ENCODE measurements at regions not wholly inside any gene's neighbourhood (a gene's known extent, or its start where the extent isn't known, plus 50 kb on each side); places are given as distances from the start of the nearest gene placed in this dataset.
"Not testable (repeated sequence)": the region's sequence is repeated elsewhere in the genome, so short reads cannot be mapped to it uniquely, and the experiment has no call there.

DNA sequence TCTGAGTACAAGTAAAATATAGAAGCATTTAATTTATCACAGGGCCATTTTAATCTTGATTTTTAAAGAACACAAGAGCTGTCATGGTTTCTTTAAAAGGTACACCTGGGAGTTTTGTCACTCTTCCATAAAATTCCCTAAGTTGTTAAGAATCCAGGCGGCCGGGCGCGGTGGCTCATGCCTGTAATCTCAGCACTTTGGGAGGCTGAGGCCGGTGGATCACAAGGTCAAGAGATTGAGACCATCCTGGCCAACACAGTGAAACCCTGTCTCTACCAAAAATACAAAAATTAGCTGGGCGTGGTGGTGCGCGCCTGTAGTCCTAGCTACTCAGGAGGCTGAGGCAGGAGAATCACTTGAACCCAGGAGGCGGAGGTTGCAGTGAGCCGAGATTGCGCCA is 278.3 kb downstream of the PCDH17 start:
- DNase-seq (ENCODE audit: low spot score): not testable (repeated sequence)

DNA sequence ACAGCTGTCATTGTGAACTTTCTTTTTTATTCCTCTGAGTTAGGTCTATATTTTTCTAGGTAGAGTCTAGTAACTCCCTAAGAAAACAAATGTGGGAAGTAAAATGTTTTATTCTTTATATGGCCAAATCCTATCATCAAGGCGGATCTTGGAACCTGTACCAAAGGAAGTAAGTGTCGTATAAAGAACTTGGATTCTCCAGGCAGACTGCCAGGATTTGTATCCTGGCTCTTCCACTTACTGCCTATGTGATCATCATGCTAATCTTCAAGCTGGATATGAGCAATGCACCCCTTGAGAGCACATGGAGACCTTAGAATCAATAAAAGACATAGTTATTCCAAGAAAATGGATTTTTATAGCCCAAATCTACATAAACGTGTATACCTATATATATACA is 286.5 kb downstream of the PCDH17 start:
- DNase-seq (ENCODE audit: low spot score): no peak

DNA sequence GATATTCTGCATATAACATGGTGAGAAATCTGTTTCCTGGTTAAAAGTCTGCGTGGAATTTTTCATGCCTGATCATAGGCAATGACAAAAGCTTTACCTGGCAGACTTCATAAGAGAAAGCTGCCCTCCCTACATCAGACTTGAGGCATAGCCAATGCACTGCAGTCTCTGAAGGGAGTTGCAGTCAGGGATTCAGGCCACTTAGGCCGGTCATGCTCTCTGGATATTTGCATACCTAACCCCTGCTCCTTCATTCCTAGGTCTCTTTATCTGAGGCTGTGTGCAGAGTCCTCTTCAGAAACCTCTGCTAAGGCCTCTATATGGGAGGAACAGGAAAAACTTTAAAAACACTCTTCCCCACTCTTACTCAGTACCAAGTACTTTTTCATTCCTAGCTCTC is 287.4 kb downstream of the PCDH17 start:
- DNase-seq (ENCODE audit: low spot score): no peak

DNA sequence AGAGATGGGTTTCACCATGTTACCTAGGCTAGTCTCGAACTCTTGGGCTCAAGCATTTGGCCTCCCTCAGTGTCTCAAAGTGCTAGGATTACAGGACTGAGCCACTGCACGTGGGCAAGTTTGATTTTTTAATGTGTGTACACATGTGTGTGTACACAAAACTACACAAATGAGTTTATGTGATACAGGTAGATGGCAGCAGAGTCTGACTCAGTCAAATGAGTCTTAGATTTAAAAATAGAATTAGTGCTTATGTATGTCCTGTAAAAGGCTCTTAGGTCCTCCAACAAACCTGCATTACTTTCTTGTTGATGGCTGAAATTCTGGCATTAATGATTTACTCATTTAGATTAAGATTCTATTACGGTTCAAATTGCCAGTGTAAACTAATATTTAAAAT is 293.7 kb downstream of the PCDH17 start:
- DNase-seq (ENCODE audit: low spot score): no peak

DNA sequence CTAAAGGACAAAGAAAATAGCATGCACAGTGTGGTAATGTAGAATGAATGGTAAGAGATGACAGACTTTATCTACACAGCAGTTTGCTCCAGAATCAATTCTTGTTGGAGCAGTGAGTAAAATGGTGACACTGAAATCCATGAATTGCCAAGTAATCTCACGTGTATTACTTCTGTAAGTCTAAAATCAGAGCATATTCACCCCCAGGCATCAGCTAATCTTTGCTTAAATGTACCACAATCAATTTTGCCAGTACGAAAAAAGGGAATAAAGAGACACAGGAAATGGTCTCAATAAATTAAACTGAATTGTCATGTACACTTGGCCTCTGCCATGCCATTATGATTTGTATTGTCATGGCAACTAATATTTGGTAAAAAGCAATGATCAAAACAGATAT is 294.2 kb downstream of the PCDH17 start:
- DNase-seq (ENCODE audit: low spot score): no peak

DNA sequence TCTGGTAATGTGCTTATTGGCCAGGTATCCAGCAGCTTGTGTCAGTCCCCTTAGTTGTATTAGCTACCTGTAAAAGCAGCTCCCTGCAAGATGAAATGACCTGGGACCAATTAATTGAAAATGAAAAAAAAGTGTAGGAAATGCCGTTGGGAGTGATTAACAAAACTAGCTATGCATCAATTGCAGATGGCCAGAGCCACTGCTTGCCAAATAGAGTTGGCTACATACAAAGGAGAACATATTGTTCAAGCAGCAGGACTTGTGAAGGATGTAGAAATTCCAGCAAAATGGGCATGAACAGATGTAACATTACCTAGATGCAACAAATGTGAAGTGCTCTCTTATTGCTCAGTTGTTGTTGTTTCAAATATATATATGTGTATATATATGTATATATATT is 300.5 kb downstream of the PCDH17 start:
- no peak for DNase-seq (ENCODE audit: low spot score)

DNA sequence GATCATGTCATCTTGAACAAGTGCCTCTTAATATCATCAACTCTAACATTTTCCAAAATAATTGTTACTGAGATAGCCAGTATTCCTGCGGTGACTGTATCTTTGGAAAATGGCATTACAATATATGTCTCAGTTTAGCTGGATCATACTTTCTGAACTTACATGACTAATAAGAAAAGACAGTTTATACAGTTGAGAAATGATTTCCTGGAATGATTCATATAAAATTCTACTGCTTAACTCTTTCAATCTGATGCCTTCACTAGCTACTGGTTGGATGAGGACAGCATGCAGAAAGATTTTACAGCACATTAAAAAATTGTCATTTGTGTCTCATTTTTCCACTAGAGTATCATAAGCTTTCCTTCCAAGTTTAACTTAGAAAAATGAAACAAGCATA is 302.1 kb downstream of the PCDH17 start:
- DNase-seq (ENCODE audit: low spot score): no peak

DNA sequence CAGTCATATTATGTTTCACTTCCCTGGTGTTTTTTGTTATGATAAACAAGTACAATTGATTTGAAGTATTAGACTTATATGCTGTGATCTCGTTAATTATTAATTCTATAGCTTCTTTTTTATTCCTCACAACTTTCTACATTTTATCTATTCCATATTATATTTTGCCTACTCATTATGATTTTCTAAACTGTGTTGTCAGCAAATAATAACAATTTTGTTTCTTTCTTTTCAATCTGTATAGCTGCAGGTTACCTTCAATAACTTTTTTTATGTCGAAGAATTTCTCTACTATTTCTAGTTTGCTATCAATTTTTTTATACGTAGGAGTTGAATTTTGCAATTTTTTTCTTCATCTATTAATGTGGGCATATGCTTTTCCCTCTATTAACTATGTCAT is 304.4 kb downstream of the PCDH17 start:
- DNase-seq (ENCODE audit: low spot score): no peak

DNA sequence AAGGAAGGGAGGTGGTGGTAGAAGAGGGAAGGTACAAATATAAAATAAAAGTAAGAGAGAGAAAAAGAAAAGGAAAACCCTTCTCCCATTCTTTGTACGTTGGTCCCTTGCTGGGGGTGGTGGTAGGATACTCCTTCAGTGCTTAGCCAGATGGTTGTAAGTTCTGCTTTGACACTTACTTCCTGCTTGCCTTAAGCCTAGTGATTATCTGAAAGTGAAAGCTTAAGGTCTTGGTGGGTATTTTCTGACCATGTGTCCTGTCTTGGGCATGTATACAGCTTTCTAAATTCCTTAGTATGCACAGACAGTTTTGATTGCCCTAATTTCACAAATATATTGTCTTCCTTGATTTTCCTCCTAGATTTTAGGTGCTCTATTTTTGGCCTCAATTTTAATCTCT is 314.8 kb downstream of the PCDH17 start:
- no peak for DNase-seq (ENCODE audit: low spot score)

DNA sequence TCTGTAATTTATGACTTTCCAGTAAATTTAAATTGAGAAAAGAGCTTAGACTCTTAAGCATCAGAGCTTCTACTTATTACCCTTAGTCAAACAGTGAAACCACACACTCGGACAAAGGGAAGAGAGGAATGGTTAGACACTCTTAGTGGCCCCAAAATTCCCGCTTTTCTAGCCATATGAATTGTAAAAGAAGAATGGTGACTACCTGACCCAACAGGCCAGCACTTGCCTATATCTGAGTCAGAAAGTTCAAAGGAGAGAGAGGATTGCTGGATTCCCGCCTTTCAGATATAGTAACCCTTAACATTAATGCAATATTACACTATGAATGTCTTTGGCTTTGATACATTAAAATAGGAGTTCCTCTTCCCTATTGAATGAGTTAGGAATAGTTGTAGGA is 317.3 kb downstream of the PCDH17 start:
- no peak for DNase-seq (ENCODE audit: low spot score)

DNA sequence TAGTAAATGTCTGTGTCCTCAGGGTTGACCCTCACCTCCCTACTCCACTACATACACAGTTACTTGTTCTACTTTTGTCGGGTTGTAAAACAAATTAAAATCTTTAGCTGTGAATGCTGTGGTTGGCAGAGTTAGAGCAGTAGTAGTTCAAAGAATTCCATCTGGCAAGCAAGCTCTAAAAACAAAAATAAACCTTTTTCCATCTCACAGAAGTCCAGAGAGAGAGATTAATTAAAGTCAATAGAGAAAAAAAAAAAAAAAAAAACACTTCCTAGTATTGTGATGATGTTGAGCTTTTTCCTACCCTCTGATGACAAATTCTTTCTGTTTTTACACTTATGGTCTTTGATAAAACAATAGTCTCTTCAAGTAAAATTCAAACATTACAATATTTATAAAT is 338.4 kb downstream of the PCDH17 start:
- no peak for DNase-seq (ENCODE audit: low spot score)

DNA sequence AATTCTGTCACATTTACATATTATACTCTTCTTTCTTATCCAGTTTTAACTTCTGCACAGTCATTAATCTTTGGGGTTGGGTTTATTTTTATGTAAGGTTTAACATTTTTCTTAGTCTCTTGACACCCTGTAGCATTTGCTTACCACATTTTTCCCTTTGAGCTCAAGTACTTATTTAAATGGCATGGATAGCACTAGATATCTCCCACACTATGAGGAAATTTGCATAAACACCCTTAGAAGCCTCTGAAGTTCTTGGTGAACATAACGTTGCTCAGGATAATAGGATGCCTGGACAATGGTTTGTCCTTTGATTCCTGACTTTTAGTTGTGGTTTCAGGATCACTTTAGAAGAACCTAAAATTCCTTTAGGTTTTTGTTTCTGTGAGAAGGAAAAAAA is 338.9 kb downstream of the PCDH17 start:
- DNase-seq (ENCODE audit: low spot score): no peak

DNA sequence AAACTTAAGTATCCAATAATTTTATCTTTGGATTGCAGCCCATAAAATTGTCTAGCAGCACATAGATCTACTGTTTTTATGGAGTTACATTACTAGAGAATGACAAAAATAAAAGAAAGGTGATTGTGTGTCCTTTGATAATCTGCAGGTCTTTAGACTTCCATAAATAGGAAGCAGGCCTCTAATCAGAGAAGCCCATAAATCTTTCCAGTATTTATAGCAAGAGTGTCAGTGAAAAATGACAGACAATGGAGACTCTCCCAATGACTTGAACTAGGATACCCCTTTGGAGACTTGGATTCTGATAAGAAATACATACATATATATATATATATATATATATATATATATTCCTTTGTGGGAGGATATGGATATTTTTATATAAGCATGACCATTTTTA is 351.2 kb downstream of the PCDH17 start:
- DNase-seq (ENCODE audit: low spot score): no peak

DNA sequence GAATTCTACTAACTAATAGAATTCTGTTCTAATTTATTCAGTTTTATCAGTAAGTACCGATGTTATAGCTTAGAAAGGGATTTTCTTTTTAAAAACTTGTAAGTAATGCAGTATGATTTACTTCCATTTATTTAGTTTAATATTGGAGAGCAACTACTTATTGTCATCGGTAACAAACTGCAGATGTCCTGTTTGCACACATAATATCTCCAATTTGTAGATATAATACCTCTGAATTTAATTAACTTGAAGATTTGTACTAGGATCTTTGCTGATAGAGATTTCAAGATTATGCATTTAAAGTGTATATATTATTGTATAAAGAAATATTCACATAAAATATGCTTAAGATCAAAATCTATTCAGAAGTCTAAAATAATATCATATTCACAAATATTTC is 356.7 kb downstream of the PCDH17 start:
- DNase-seq (ENCODE audit: low spot score): no peak

DNA sequence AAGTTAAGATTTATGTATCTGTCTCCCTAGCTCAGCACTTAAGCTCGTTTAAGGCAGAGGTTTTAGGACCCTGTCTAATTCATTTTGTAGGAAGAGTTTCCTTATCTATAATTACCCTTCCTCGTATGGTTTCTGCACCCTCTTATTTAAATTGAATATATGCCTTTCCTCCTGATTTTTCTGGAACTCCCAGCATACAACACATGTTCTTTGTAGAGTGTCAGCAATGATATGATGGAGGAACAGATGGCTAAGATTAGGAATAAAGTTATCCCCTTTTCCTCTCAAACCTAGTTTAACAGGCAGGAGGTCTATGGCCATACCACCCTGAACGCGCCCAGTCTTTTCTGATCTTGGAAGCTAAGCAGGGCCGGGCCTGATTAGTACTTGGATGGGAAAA is 359.5 kb downstream of the PCDH17 start:
- DNase-seq (ENCODE audit: low spot score): no peak

DNA sequence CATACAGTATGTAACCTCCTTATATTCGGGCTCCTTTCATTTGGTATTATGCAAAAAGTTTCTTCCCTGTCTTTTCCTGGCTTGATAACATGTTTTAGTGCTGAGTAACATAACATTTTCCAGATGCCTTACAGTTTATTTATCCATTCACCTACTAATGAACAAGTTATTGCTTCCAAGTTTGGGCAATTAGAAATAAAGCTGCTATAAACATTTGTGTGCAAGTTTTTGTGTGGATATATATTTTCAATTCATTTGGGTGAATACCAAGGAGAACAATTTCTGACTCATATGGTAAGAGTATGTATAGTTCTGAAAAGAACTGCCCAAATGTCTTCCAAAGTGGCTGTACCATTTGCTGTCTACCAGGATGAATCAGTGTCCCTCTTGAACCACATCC is 360.9 kb downstream of the PCDH17 start:
- DNase-seq (ENCODE audit: low spot score): no peak

DNA sequence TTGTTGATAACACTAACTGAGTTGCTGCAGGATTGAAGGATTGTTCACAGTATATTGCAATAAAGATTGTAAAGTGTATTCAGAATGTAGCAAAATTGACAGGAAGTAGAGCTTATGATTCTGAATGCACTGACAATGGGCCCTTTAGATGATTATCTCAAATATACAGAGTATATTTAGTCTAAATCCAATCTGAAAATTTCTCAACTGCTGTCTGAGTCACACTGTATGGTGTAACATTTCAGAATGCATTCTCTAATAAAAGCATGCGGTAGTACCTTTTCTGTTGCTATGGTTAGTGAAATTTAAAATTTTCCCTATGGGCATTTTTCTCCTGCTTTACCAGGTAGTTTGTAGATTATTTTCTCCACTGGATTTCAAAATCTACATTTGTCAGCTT is 365.2 kb downstream of the PCDH17 start:
- DNase-seq (ENCODE audit: low spot score): no peak

DNA sequence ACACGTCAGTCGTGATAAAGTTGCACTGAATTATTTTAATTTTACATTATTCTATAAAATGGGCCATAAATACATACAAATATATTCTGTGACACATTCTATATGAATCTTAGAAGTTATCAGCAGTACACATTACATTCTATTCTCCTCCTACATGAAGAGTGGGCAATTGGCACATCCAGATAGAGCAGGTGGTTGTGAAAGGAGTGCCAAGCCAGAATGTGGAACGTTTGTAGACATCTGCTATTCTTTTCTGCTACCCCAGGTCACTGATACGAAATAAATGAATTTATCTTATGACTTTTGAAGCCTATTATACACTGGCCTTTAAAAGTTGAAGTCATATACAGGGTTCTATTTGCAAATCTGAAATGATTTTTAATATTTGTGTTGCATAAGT is 373.2 kb downstream of the PCDH17 start:
- no peak for DNase-seq (ENCODE audit: low spot score)

DNA sequence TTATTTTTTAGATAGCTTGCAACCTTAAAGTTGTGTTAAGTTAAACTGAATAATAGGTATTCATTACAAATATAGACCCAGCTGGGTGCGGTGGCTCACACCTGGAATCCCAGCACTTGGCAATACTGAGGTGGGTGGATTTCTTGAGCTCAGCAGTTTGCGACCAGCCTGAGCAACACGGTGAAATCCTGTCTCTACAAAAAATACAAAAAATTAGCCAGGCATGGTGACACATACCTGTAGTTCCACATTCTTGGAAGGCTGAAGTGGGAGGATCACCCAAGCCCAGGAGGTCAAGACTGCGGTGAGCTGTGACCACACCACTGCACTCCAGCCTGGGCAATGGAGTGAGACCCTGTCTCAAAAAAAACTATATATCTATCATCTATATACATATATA is 386.5 kb downstream of the PCDH17 start:
- DNase-seq (ENCODE audit: low spot score): no peak

DNA sequence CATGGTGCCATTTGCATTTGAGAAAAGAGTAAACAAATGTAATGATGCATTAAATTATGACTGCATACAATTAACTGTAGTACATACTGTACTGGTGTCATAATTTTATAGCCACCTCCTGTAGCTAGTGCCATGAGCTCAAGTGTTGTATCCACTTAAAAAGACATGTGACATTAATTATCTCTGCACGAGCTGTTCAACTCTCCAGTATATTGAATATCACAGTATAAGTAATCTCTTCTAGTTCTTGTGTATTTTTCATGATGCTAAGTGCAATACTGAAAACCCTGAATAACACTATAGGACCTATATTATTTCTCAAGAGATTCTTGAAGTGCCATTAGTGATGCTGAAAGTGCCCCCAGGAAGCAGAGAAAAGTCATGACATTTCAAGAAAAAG is 387.3 kb downstream of the PCDH17 start:
- DNase-seq (ENCODE audit: low spot score): no peak

DNA sequence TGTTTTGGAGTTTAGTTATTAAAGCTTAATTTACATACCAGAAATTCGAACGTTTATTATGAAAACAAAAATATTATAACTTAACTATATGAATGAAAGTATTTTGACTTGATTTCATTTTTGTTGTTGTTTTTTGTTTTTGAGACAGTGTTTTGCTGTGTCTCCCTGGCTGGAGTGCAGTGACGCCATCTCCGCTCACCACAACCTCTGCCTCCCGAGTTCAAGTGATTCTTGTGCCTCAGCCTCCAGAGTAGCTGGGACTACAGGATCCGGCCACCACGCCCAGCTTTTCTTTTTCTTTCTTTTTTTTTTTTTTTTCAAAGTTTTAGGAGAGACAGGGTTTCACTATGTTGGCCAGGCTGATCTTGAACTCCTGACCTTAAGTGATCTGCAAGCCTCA is 392.6 kb downstream of the PCDH17 start:
- no peak for DNase-seq (ENCODE audit: low spot score)

DNA sequence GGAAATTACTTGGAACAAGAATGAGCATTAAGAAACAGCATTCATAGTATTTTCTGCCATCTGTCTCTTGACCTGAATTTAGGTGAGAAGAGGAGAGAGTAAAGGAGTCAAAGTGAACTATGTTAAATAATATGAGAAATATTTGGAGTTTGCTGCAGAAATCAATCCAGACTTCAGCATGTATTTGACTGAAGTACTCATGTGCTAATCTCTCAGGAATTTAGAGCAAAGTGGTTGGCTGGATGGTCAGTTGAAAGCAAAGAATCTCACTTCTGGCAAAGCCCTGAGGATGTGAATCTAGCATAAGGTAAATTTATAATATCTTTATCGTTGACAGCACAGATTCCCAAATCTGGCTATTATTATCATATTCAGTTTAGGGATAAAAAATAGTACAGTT is 394.3 kb downstream of the PCDH17 start:
- no peak for DNase-seq (ENCODE audit: low spot score)

DNA sequence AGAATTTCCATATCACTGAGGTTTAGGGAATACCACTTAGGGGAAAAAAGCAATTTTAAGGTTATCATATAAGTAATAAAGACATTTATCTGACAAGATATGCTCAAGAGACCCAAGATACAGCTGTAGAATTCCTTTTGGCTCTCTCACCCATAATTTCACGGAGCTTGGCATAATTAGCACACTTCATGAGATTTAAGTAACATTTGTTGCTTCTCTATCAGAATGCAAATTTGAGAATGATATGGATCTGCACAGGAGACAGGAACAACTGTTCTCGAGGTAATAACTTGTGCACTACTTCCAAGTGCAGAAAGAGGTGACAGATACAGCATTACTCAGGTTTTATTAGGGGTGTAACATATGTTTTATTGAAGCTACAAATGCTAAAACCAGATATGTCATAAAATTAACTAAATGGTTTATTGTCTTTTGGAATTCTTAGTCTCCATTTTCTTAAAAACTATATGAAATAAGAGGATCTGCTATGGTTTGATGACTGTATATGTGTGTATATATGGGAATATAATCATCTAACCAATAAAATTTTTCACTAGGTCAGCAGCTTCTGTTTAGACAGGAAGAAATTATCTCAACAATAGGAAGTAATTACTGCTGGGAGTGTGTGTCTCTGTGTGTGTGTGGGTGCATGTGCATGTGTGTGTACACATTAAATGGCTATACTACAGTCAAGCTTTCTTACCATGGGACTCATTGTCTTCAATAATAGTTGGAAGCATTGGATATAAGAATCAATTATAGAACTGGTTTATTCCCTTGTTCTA is 401.3 kb downstream of the PCDH17 start:
- DNase-seq (ENCODE audit: low spot score): no peak

DNA sequence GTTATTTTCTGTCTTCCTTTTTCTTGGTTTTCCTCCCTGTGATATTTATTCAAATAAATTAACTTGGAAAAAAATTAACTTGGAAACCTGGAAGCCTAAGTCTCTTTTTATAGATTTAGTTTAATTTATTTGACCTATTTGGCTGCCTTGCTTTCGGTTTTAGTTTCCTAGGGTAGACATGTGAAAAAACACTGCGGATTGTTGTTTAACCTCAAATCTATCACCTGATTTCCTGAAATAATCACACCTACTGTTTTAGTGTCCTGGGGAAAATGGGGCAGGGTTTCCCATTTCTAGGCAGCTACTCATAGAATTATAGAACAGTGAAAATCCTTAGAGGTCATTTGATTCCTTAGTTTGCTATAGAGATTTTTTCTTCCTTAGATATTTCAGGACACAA is 412.4 kb downstream of the PCDH17 start:
- DNase-seq (ENCODE audit: low spot score): no peak

Measured in ureter (tissue), 1 donor.